ENCODE measurements at regions not wholly inside any gene's neighbourhood (a gene's known extent, or its start where the extent isn't known, plus 50 kb on each side); places are given as distances from the start of the nearest gene placed in this dataset.
A peak's percentile ranks its signal among the peaks of the same experiment; 100 is the strongest.

DNA sequence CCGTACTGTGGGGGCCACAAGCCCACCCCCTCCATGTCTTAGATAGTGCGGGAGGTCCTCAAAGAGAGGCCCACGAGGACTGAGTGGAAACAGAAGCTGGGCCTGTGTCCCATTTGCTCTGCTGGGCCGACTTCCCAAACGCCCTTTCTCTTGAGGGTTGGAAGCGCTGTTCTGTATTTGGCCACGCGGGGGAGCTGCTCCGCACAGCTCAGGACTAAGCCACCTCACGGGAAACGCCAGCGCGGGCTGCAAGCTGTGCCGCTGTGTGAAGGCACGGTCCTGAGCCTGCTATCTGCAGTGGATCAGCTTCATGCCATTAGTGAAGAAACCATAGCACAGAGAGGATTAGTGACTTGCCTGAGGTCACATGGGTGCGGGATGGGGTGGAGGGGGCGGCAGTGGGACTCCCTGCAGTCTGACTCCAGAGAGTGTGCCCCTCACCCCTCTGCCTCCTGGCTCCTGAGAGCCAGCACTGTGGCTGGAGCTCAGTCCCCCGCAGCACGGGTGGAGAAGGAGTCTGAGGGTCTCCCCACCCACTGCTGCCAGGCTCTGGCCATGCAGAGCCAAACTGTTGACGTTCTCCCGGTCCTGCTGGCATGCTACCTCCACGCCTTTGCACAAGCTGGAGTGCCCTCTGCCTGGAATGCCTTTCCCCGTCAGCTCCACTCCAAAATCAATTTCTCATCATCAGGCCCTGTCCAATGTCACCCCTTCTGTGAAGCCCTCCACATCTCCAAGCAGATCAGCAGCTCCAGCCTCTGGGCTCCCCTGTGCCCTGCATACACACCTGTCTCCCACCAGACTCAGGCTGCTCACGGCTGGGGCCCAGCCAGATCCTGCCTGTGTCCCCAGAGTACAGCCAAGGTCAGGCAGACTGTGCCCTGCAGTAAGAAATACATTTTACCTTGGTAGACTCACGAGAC, 51.5 kb upstream of the LRRC32 start:
- DNase-seq (ENCODE audit: low read depth in 4 of 4, low spot score in 1 of 4): peak; percentile 52 to 66 (median 62)

DNA sequence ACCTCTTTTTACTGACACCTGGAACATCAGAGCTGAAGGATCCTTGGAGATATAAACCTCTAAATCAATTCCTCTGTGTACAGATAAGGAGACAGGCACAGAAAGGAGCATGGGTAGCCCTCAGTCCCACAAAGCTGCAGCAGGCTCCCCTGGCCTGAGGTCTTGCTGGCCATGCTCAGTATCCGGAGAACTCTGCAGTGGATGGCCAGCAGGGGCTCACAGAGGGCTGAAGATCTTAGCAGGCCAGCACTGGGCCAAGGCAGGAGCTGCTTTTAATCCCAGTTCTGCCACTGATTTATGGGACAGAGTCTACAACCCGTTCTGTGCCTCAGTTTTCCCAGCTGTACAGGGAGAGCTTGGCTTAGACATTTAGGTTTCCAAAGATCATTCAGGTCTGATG, 52.6 kb upstream of the LRRC32 start:
- DNase-seq (ENCODE audit: low read depth in 4 of 4, low spot score in 1 of 4): no peak

DNA sequence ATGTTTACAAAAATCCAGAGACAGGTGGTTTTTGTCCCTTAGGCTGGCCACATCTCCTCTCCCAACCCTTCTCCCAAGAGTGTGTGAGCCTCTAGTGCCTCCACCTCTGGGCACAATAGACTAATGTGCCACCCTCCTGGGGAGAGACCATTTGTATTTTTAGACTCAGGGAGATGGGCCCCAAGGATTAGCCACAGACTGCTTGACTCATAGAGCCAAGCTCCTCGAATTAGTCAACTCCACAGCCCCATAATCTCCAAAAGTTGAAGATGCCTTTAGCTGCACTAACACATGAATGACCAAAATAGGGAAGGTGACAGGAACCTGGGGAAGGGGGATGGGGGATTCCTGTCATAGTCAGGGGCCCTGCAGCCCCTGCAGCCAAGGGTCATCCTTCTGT, 53.0 kb upstream of the LRRC32 start:
- DNase-seq (ENCODE audit: low read depth in 4 of 4, low spot score in 1 of 4): no peak

DNA sequence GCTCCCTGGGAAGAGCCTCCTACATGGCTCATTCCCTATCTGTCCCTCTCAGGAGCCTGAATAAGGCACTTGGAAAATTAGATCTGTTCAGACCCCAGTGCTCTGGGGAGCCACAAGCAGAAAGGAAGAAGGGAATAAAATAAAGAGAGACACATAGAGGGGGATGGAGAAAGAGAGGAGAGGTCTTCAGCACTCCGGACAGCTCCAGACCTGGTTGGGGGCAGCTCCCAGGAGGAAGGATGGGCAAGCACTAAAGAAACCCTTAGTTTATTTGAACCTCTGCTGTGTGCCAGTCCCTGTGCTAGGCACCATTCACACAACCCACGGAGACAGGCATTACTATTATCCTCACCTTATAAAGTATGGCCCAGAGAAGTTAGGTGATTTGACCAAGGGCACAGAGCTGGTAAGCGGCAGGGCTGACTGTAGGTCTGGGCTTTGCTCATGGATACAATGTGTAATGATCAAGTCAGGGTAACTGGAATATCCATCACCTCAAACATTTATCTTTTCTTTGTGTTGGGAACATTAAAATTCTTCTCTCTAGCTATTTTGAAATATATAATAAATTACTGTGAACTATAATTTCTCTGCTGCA, 53.7 kb upstream of the LRRC32 start:
- no peak for DNase-seq (ENCODE audit: low read depth in 4 of 4, low spot score in 1 of 4)

DNA sequence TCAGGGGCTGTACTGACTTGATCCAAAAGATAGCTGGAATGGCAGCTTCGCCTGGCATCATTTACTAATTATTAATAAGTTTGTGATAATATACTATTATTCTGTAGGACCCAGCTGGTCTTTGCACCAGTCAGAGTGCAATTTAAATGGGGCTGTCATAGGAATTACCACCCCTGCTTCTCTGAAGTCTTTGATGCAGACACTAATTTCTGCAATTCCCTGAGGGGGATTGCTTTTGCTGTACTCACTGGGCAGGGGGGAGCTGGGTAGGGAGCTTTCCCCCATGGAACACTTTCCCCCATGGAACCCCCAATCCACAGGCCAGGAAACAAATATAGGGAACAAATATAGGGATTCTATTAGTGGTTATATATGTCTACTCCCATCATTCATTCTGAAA, 54.9 kb upstream of the TSKU start:
- DNase-seq (ENCODE audit: low read depth in 4 of 4, low spot score in 1 of 4): no peak

DNA sequence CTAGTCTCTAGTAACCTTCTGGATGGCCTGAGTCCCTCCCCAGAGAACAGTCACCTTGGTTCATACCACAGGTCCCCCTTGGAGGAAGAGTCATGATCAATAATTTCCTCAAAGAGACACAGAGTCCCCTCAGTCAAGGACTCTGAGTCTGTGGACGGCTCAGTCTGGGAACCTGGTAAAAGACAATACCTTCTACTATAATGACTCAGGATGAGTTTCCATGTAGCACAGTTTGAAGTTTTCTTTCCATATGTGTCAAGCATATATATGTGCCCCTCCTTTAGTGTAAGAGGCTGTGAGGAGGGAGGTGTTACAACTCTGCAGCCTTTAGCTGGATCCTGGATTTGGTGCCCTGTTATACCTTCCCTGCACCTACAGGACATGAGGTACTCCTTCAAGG, 54.4 kb upstream of the TSKU start:
- DNase-seq (ENCODE audit: low read depth in 4 of 4, low spot score in 1 of 4): no peak

DNA sequence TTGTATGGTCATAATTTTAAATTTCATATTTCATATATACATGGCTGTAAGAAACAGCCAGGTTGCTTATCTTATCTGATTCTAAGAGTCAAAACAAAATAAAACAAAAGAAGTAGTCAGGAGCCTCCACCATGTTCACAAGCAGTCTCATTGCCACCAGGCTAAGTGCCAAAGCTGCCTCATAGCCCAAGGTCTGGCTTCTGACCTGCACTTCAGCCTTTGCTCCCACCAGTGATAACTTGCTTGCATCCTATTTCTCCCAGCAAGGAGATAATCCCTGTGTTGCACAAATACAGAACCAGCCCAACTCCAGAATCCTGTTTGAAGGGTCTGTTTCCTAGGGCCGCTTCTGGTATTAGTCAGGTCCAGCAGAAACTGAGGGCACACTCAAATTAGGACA, 53.9 kb upstream of the TSKU start:
- DNase-seq (ENCODE audit: low read depth in 4 of 4, low spot score in 1 of 4): no peak

DNA sequence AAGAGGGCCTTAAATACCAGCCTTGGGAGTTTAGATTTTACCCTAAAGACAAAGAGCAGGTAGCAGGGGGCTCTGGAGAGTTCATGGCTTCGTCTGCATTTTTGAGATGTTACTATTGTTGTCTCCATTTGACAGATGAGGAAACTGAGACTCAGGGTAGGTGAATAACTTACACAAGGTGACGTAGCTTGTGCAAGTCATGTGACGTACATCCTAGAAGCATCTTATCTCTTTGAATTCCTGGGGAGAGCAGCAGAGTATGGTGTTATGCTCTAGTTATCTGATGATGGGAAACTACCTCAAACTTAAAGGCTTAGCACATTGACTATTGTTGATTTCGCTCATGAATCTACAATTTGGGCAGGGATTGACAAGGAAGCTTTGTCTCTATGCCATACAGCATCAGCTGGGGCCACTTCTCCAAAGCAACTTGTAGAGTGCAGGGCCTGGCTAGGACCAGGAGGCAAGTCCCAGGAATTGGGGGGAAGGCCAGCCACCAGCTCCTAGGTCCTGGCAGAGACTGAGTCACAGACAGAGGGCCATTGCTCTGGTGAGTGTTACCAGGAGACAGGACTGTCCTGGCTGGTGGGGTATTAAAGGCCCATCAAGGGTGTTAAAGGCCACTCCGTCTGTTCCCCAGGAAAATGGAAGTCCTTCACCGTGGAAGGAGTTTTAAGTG, 52.1 kb upstream of the TSKU start:
- no peak for DNase-seq (ENCODE audit: low read depth in 4 of 4, low spot score in 1 of 4)

DNA sequence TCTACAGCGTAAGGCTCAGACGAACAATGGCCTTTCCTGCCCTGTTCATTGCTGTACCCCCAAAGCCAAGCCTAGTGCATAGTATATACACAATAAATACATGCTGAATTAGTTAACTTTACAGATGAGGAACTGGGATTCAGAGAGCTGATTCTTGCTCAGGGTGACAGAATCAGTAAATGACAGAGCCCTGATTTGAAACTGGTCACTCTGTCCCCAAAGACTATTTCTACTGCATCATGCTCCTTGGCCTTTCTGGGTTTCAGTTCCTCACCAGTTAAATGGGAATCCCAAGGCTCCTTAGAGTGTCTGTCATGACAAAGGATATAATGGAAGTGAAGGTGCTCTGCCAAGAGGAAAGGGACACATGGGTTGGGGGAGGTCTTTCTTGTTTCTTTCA, 50.5 kb upstream of the TSKU start:
- no peak for DNase-seq (ENCODE audit: low read depth in 4 of 4, low spot score in 1 of 4)

Data from stimulated activated CD4-positive, alpha-beta T cell treated with anti-CD3 and anti-CD28 coated beads, Interleukin-1b, Interleukin-23, amount 100 ng/mL, for 24 hours (primary cell).